HEK293T (cell line): ENCODE measurements at regions not wholly inside any gene's neighbourhood (a gene's known extent, or its start where the extent isn't known, plus 50 kb on each side); places are given as distances from the start of the nearest gene placed in this dataset.

Source experiments
- ELF4 ChIP-seq: fragments of 450-650 bp; IDR thresholded peaks from 2 replicates; pipeline ENCODE4 v1.6.1; 2017; ENCODE audit warnings: antibody characterized with exemption
- TARDBP ChIP-seq: fragments of 450-650 bp; IDR thresholded peaks from 2 replicates; pipeline ENCODE4 v1.6.1; 2016
- ZNF384 ChIP-seq: fragments of 450-650 bp; IDR thresholded peaks from 2 replicates; pipeline ENCODE4 v1.6.1; 2016

DNA sequence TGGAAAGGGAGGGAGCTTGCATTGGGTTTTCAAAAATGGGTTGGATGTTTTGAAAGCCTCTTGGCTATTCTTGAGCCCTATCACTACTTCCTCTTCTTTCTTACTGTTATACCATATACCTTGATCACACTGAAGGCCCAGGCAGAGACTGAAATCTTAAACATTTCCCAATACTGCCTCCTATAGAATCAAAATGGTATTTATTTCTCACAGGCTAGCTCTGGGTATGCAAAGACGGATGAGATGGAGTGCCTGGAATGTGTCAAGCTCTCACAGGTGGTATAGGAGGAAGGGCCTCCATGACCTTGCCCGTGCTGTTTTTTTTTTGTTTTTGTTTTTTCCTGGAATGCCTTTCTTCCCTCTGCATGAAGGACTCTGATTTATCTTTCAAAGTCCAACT, 268.4 kb upstream of the USP24 start:
- TF ChIP-seq TARDBP (no peak), ELF4 (no peak), ZNF384 (no peak)
